HG02678 (cell line): ENCODE measurements at regions not wholly inside any gene's neighbourhood (a gene's known extent, or its start where the extent isn't known, plus 50 kb on each side); places are given as distances from the start of the nearest gene placed in this dataset.

Experiments used
- ATAC-seq: cut with Tn5 transposase; IDR thresholded peaks from one replicate; pipeline ENCODE4 v1.9.1; 2021; ENCODE audit warnings: mild to moderate bottlenecking, moderate library complexity; ENCODE audit not compliant: unreplicated experiment

- peak; percentile 97 for ATAC-seq
Measured at GRCh38 chr13:97109841-97110492, 112.2 kb upstream of the MBNL2 start.

- no peak for ATAC-seq
Measured at GRCh38 chr13:97110936-97111335, 111.2 kb upstream of the MBNL2 start.

DNA sequence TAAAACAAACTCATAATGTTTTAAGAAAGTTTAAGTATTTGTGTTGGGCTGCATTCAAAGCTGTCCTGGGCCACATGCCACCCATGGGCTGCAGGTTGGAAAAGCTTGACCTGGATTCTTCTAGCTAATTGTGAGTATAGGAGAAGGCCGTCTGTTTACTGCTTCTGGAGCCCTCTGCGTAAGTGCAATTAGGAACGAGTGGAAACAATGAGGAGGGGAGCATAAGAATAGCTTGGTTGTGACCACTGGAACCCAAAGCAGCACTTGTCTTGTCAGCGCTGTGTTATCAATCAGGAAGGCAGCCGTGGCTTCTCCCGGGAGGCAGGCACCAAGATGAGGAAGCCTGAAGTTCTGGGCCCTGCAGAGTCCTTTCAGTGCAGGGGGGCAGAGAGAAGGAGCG lies 110.4 kb upstream of the MBNL2 start:
- ATAC-seq = no peak

GRCh38 chr13:97112446-97113152 lies 109.5 kb upstream of the MBNL2 start:
- ATAC-seq = no peak

DNA sequence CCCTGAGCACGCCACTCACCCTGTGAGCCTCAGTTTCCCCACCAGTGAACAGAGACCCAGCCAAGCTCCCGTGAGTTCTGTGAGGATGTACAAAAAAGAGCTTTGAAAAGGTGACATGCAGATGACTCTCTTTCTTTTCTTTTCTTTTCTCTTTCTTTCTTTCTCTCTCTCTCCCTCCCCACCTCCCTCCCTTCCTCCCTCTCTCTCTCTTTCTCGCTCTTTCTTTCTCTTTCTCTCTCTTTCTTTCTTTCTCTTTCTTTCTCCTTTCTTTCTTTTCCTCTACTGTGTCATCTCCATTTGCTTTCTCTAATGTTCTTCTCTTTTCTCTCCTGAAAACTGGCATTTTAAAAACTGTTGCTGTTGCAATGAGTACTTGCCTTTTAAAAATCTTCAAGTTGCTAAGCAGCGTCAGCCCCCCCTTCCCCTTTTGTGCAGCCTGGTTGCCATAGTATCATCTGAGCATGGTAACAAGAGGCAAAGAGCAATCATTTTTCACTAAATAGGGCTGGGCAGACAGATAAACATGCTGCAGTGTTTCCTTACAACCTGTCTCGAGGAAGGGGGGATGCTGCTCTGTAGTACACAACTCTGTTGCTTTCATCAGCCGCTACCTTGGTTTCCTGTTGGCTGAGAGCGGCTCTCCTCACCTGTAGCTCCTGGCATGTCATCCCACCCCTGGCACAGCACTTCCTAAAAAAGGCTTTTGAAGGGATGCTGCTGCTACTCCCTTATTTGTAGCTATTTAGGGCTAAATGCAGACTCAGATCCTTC lies 108.7 kb upstream of the MBNL2 start:
- no peak for ATAC-seq

DNA sequence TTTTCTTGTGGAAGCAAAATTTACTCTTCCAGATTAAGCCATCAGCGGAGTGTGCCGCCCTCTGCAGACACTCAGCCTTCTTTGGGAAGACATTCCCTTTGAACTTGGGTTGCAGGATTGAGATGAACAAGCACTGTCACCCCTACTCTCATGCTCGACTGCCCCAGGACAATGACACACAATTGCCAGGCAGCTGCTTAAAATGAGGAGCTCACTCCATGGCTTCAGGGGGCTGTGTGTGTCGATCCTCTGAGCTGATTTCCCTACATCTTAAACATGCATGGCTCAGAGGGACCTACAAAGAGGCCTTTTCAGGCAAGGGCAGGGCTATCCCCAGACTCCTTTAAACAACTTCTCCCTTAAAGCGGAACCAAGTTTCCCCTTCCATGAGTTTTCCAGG lies 107.5 kb upstream of the MBNL2 start:
- no peak for ATAC-seq

GRCh38 chr13:97116754-97117153 lies 105.4 kb upstream of the MBNL2 start:
- ATAC-seq = no peak

DNA sequence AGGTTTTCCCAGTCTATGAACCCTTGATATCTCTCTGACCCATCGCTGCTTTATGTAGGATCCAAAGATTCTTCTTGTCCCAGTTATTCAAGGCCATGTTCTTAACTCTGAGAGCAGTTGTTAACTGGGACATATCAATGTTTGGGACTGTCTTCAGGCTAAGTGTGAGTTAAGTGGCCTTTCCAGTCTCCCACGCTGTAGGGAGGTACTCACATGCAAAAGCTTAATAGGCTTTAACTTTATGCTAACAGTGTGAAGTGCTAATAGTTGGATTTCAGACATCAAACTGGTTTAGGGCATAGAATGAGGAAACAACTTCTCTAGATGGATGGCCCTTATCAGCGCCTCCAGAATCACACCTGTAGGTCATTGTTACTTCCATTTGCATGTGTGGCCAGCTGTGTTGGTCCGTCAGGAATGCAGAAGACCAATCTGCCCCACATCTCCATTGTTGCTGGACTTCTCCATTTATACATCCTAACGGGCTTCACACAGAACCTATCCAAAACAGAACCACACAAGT lies 104.7 kb upstream of the MBNL2 start:
- ATAC-seq = no peak

DNA sequence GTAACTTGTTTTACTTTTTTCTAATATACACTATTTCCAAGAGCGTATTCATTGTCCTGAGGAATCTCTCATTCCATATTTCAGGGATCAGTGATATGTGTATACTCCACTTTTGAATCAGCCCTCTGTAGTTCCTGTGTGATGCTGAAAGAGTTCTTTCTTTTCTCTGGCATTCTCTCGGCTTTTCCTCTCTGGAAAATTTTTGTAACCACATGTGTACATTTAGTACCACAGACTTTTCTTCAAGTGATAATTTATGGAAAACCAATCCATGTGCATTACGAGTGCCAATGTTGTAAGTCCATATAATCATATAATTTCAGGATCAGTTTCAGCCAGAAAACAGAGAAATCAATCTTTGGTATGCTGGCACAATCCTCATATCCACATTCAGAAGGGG lies 102.2 kb upstream of the MBNL2 start:
- no peak for ATAC-seq

GRCh38 chr13:97120346-97120745 lies 101.8 kb upstream of the MBNL2 start:
- no peak for ATAC-seq

GRCh38 chr13:97120976-97121375 lies 101.2 kb upstream of the MBNL2 start:
- no peak for ATAC-seq

DNA sequence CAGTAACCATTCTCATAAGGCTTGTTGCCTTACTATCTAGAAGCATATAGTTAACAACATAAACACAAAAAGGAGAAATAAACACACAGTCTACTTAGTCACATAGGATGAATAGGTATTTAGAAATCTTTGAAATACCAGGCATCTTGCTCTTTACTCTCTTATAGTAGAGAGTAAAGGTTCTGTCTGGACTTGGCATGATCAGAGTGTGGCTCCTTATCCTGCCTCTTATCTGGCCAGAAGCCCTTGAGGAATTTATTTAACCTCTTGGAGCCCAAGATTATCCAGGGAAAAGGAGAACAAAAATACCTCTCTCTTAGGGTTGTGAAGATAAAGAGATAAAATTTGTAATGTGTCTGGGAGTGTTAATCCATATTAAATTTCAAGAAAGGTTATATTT lies 100.2 kb upstream of the MBNL2 start:
- ATAC-seq = no peak

DNA sequence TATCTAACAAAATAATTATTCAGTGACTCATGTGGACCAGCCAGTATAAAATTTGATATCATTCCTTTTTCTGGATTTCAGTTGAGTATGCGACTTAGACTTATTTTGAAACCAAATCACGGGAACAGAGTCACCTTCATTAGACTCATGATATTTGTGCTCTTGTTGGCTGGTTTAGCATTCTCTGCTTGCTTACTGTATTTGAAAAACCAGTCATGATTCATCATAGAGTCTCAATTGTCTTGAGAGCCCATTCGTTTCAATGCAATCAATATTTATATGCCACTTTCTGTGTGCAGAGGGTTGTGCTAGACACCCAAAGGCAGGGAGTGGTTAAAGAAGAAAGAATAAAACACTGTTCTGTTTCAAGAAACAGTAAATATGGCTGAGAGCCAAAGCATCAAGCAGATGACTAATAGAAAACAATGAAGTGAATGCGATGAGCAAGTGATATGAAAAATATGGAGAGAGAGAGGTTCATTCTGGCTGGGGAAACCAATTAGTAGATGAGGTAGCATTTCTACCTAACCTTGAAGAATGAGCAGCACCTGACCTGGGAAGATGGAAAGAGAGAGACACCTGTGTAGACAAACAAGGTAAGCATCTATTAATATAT lies 99.6 kb upstream of the MBNL2 start:
- ATAC-seq = no peak

GRCh38 chr13:97124206-97124605 lies 97.9 kb upstream of the MBNL2 start:
- no peak for ATAC-seq

DNA sequence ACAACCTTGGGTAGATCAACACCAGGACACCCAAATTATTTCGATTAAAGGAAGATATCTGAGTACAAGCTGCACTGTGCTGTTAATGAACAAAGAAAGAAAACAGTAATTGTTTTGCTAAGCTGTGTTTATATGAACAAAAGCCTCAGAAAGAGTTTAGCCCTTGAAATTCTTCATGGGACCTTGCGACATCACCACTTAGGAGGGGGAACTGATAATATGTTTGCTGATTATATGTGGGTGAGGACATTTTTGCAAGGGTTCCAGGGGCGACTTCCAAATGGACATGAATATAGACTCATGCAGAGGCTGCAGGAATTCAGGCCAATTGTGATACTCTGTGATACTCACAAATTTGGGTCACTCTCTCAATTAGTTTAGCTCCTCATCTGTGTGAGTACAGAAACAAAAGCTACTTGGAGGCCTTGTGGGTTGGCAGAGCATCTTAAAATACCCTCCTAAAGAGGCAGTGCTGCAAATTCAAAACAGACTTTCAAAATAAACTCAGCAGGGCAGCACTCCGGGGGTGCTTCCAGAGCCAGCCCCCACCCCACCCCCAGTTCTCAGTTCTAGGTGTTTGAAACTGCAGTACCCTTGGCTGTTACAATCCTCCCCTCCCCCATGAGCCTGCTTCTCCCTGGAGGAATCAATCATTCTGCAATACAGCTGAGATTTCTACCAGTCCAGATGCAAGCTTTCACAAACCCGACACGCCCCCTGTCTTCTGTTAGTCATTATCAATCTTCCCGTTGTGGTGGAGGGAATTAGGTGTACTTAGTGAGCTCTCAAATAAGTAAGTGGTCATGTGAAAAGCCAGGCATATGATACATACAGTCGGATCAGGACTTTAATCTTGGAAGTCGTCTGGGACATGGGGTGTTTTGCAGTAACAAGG lies 97.0 kb upstream of the MBNL2 start:
- peak; percentile 47 for ATAC-seq

GRCh38 chr13:97125810-97126738 lies 96.1 kb upstream of the MBNL2 start:
- peak; percentile 88 for ATAC-seq

- no peak for ATAC-seq
Measured at GRCh38 chr13:97127842-97128241, 94.3 kb upstream of the MBNL2 start.

DNA sequence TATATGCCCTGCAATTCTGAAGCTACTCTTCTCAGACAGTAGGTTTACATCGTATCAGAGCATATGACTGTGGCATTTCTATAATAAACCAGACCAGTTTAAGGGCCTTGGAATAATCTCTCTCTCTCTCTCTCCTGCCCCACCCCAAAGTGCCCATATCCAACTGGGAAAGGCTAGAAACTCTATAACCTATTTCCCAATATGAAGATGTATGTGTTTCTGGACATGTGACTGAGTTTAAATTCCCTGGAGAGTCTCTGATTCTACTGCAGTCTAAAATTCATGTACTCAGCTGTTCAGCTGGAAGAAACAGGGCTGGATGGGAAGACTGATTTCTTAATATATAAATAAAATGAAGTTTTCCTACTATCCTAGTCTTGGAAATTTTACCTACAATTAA lies 91.9 kb upstream of the MBNL2 start:
- no peak for ATAC-seq

GRCh38 chr13:97131447-97131846 lies 90.7 kb upstream of the MBNL2 start:
- ATAC-seq = no peak
